Smooth muscle cell (in vitro differentiated cells): ENCODE measurements at regions not wholly inside any gene's neighbourhood (a gene's known extent, or its start where the extent isn't known, plus 50 kb on each side); places are given as distances from the start of the nearest gene placed in this dataset.

Experiments
- DNase-seq: peaks from one replicate; lab custom pipeline; 2025; ENCODE audit not compliant: unreplicated experiment; lab: John Stamatoyannopoulos, UW
- H2AFZ ChIP-seq: fragments of 200-600 bp; sonication (generic); 2 replicates; pipeline ENCODE4 v1.6.0; 2016; ENCODE audit warnings: antibody characterized with exemption, low read depth, mild to moderate bottlenecking
- H3F3A ChIP-seq: fragments of 200-600 bp; sonication (generic); 2 replicates; pipeline ENCODE4 v1.6.0; 2017; ENCODE audit warnings: antibody characterized with exemption, low read depth
- H3K27ac ChIP-seq: fragments of 200-600 bp; sonication (generic); 2 replicates; pipeline ENCODE4 v1.5.1; 2016; ENCODE audit warnings: low read depth, mild to moderate bottlenecking
- H3K27me3 ChIP-seq: fragments of 200-600 bp; sonication (generic); 2 replicates; pipeline ENCODE4 v1.6.1; 2016; ENCODE audit warnings: low read depth, mild to moderate bottlenecking
- H3K36me3 ChIP-seq: fragments of 200-600 bp; sonication (generic); 2 replicates; pipeline ENCODE4 v1.5.1; 2016; ENCODE audit warnings: low read depth
- H3K4me1 ChIP-seq: fragments of 200-600 bp; sonication (generic); 2 replicates; pipeline ENCODE4 v1.5.1; 2016; ENCODE audit warnings: low read depth
- H3K4me2 ChIP-seq: fragments of 200-600 bp; sonication (generic); 2 replicates; pipeline ENCODE4 v1.6.0; 2016; ENCODE audit warnings: mild to moderate bottlenecking
- H3K4me3 ChIP-seq: fragments of 200-600 bp; sonication (generic); 2 replicates; pipeline ENCODE4 v1.5.1; 2016; ENCODE audit warnings: mild to moderate bottlenecking
- H3K79me2 ChIP-seq: fragments of 200-600 bp; sonication (generic); 2 replicates; pipeline ENCODE4 v1.6.0; 2016; ENCODE audit warnings: low read depth, mild to moderate bottlenecking
- H3K9ac ChIP-seq: fragments of 200-600 bp; sonication (generic); 2 replicates; pipeline ENCODE4 v1.6.0; 2016; ENCODE audit warnings: low read depth
- H3K9me3 ChIP-seq: fragments of 200-600 bp; sonication (generic); replicated peaks from 2 replicates; pipeline ENCODE4 v1.5.1; 2016; ENCODE audit warnings: low read depth
- H4K20me1 ChIP-seq: fragments of 200-600 bp; sonication (generic); 2 replicates; pipeline ENCODE4 v1.6.0; 2016; ENCODE audit warnings: low read depth
- whole genome bisulfite sequencing: methylation state at CpG from one replicate; pipeline ENCODE4 v1.1.7; 2016; ENCODE audit warnings: low lambda C conversion rate; 5-methylcytosine and 5-hydroxymethylcytosine counted together
- TF ChIP-seq, protein P1 (sequence below): fragments of 200-600 bp; sonication (generic); IDR thresholded peaks from 2 replicates; pipeline ENCODE4 v1.5.1; 2017; ENCODE audit warnings: borderline replicate concordance, mild to moderate bottlenecking, antibody characterized with exemption; ENCODE audit not compliant: insufficient read depth, poor library complexity, severe bottlenecking

- Histone ChIP-seq H3K36me3 (no peaks in the 10 kb centered on the region), H3K9me3 (no peaks in the 10 kb centered on the region), H4K20me1 (no peaks in the 10 kb centered on the region), H3K4me1 (no peaks in the 10 kb centered on the region), H3K79me2 (no peaks in the 10 kb centered on the region), H3F3A (no peaks in the 10 kb centered on the region), H3K4me2 (no peak overlapping the region), H3K9ac (no peak overlapping the region), H3K4me3 (no peak overlapping the region), H3K27ac (no peak overlapping the region), H3K27me3 (no peaks in the 10 kb centered on the region), H2AFZ (no peak overlapping the region)
- TF ChIP-seq, protein P1, sequence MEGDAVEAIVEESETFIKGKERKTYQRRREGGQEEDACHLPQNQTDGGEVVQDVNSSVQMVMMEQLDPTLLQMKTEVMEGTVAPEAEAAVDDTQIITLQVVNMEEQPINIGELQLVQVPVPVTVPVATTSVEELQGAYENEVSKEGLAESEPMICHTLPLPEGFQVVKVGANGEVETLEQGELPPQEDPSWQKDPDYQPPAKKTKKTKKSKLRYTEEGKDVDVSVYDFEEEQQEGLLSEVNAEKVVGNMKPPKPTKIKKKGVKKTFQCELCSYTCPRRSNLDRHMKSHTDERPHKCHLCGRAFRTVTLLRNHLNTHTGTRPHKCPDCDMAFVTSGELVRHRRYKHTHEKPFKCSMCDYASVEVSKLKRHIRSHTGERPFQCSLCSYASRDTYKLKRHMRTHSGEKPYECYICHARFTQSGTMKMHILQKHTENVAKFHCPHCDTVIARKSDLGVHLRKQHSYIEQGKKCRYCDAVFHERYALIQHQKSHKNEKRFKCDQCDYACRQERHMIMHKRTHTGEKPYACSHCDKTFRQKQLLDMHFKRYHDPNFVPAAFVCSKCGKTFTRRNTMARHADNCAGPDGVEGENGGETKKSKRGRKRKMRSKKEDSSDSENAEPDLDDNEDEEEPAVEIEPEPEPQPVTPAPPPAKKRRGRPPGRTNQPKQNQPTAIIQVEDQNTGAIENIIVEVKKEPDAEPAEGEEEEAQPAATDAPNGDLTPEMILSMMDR = no peak
- no peak for DNase-seq
- 66% methylated on average over 5 of the region's 5 CpGs for WGBS
These were observed 203.4 kb upstream of the AHR start for GRCh38 chr7:17094963-17095574.

- TF ChIP-seq, protein P1 = no peak
- DNase-seq = no peak
These were observed 202.5 kb upstream of the AHR start for GRCh38 chr7:17095931-17096330.

GRCh38 chr7:17097668-17098297 is 200.7 kb upstream of the AHR start:
- no peaks in the 10 kb centered on the region for H4K20me1 ChIP-seq
- no peaks in the 10 kb centered on the region for H3K27me3 ChIP-seq
- no peak overlapping the region for H3K27ac ChIP-seq
- no peak overlapping the region for H2AFZ ChIP-seq
- H3K36me3 ChIP-seq = no peaks in the 10 kb centered on the region
- no peak overlapping the region for H3K4me3 ChIP-seq
- DNase-seq = no peak
- 81% methylated on average over 7 of the region's 7 CpGs for WGBS
- no peaks in the 10 kb centered on the region for H3K9me3 ChIP-seq
- TF ChIP-seq, protein P1 = no peak
- no peaks in the 10 kb centered on the region for H3F3A ChIP-seq
- H3K9ac ChIP-seq = no peak overlapping the region
- H3K79me2 ChIP-seq = no peaks in the 10 kb centered on the region
- no peaks in the 10 kb centered on the region for H3K4me1 ChIP-seq
- no peak overlapping the region for H3K4me2 ChIP-seq

More at GRCh38 chr7:17095931-17096330, 202.5 kb upstream of the AHR start:
- H3K36me3 ChIP-seq = no peaks in the 10 kb centered on the region
- no peaks in the 10 kb centered on the region for H3F3A ChIP-seq
- no peak overlapping the region for H3K27ac ChIP-seq
- no peaks in the 10 kb centered on the region for H3K27me3 ChIP-seq
- H4K20me1 ChIP-seq = no peaks in the 10 kb centered on the region
- H3K4me3 ChIP-seq = no peak overlapping the region
- 95% methylated on average over 2 of the region's 2 CpGs for WGBS
- H3K4me2 ChIP-seq = no peak overlapping the region
- no peak overlapping the region for H2AFZ ChIP-seq
- H3K4me1 ChIP-seq = no peaks in the 10 kb centered on the region
- H3K9ac ChIP-seq = no peak overlapping the region
- H3K9me3 ChIP-seq = no peaks in the 10 kb centered on the region
- H3K79me2 ChIP-seq = no peaks in the 10 kb centered on the region

DNA sequence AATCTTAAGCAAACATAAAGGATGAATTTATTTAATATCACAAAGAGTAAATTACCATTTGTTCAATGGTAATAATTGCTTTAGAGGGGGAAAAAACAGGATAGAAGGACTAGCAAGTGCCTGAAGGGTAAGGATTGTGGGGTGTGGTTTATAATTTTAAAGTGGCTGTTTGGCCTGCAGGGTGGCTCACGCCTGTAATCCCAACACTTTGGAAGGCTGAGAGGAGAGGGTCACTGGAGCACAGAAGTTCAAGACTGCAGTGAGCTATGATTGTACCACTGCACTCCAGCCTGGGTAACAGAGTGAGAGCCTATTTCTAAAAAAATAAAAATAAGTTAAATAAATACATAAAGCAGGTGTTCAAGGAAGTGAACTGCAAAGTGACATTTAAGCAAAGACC is 199.9 kb upstream of the AHR start:
- no peaks in the 10 kb centered on the region for H3K9me3 ChIP-seq
- no peaks in the 10 kb centered on the region for H3K4me1 ChIP-seq
- no peaks in the 10 kb centered on the region for H3F3A ChIP-seq
- no peaks in the 10 kb centered on the region for H3K79me2 ChIP-seq
- no peaks in the 10 kb centered on the region for H3K27me3 ChIP-seq
- 80% methylated on average over 1 of the region's 1 CpG for WGBS
- H3K27ac ChIP-seq = no peak overlapping the region
- no peak for DNase-seq
- no peaks in the 10 kb centered on the region for H4K20me1 ChIP-seq
- no peaks in the 10 kb centered on the region for H3K36me3 ChIP-seq
- no peak overlapping the region for H3K9ac ChIP-seq
- TF ChIP-seq, protein P1 = no peak
- no peak overlapping the region for H2AFZ ChIP-seq
- no peak overlapping the region for H3K4me3 ChIP-seq
- H3K4me2 ChIP-seq = no peak overlapping the region
